Gastrocnemius medialis (tissue), 4 donors: ENCODE measurements at regions not wholly inside any gene's neighbourhood (a gene's known extent, or its start where the extent isn't known, plus 50 kb on each side); places are given as distances from the start of the nearest gene placed in this dataset.

Experiments
- POLR2A ChIP-seq, 2 donors: fragments of 450-650 bp; IDR thresholded peaks; one replicate each; pipeline ENCODE4 v1.6.1; 2017; ENCODE audit warnings: antibody characterized with exemption in 2 of 2, mild to moderate bottlenecking in 2 of 2, moderate library complexity in 2 of 2
- TF ChIP-seq, protein P1 (sequence below), 5 experiments: fragments of 450-650 bp in 3 of 5; fragments of 200-600 bp in 2 of 5; sonication (generic) in 2 of 5; IDR thresholded peaks in 4 of 5; conservative IDR thresholded peaks in 1 of 5; 1 replicate in 4 of 5; 2 replicates in 1 of 5; pipeline ENCODE4 v1.5.1; 2016 to 2019; ENCODE audit warnings: antibody characterized with exemption in 5 of 5, mild to moderate bottlenecking in 3 of 5, moderate library complexity in 3 of 5

DNA sequence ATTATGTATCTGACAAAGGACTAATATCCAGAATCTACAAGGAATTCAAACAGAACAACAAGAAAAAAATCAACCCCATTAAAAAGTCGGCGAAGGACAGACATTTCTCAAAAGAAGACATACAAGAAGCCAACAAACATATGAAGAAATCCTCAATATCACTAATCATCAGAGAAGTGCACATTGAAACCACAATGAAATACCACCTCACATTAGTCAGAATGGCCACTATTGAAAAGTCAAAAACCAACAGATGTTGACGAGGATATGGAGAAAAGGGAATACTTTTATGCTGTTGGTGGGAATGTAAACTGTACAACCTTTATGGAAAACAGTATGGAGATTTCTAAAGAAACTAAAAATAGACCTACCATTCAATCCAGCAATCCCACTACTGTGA is 233.1 kb upstream of the PLSCR5 start:
- TF ChIP-seq, protein P1, sequence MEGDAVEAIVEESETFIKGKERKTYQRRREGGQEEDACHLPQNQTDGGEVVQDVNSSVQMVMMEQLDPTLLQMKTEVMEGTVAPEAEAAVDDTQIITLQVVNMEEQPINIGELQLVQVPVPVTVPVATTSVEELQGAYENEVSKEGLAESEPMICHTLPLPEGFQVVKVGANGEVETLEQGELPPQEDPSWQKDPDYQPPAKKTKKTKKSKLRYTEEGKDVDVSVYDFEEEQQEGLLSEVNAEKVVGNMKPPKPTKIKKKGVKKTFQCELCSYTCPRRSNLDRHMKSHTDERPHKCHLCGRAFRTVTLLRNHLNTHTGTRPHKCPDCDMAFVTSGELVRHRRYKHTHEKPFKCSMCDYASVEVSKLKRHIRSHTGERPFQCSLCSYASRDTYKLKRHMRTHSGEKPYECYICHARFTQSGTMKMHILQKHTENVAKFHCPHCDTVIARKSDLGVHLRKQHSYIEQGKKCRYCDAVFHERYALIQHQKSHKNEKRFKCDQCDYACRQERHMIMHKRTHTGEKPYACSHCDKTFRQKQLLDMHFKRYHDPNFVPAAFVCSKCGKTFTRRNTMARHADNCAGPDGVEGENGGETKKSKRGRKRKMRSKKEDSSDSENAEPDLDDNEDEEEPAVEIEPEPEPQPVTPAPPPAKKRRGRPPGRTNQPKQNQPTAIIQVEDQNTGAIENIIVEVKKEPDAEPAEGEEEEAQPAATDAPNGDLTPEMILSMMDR (IDR thresholded peaks at IDR 0.05 in 4 of 5, conservative IDR thresholded peaks at IDR 0.05 in 1 of 5) = no peak
- no peak for TF ChIP-seq POLR2A (IDR thresholded peaks at IDR 0.05)
